Fibroblast of lung (primary cell): ENCODE measurements at regions not wholly inside any gene's neighbourhood (a gene's known extent, or its start where the extent isn't known, plus 50 kb on each side); places are given as distances from the start of the nearest gene placed in this dataset.

Experiments used
- DNase-seq, 2 donors: peaks; one replicate each; pipeline versions ENCODE4 v3.0.0 to v3.0.0-alpha.2; 2010; ENCODE audit warnings: low read depth in 2 of 2
- H2AFZ ChIP-seq: 2 replicates; pipeline ENCODE4 v1.5.1; 2012; ENCODE audit warnings: low read length, control low read depth, inconsistent platforms
- H3K27ac ChIP-seq: 2 replicates; pipeline ENCODE4 v1.5.1; 2011; ENCODE audit warnings: low read length, control low read depth; ENCODE audit not compliant: insufficient read depth
- H3K27me3 ChIP-seq: 2 replicates; pipeline ENCODE4 v1.5.1; 2011; ENCODE audit warnings: mild to moderate bottlenecking, low read length; ENCODE audit not compliant: control insufficient read depth, insufficient read depth
- H3K36me3 ChIP-seq: 2 replicates; pipeline ENCODE4 v1.5.1; 2011; ENCODE audit warnings: low read length; ENCODE audit not compliant: control insufficient read depth, insufficient read depth
- H3K4me1 ChIP-seq: 2 replicates; pipeline ENCODE4 v1.5.1; 2011; ENCODE audit warnings: low read length; ENCODE audit not compliant: control insufficient read depth, insufficient read depth; ENCODE audit errors: extremely low read depth
- H3K4me2 ChIP-seq: 2 replicates; pipeline ENCODE4 v1.5.1; 2011; ENCODE audit warnings: low read length, control low read depth; ENCODE audit not compliant: insufficient read depth; ENCODE audit errors: extremely low read depth
- H3K4me3 ChIP-seq, 4 experiments: fragments of 200-600 bp in 1 of 4; sonication (generic) in 1 of 4; replicated peaks in 1 of 4; 2 replicates each; pipeline ENCODE4 v1.5.1; 2011 to 2016; ENCODE audit warnings: low read length in 4 of 4, low read depth in 3 of 4, mild to moderate bottlenecking in 3 of 4, control low read depth in 2 of 4, inconsistent platforms in 1 of 4, mixed read lengths in 1 of 4; ENCODE audit not compliant: insufficient read depth in 1 of 4; ENCODE audit errors: control extremely low read depth in 1 of 4
- H3K79me2 ChIP-seq: 2 replicates; pipeline ENCODE4 v1.5.1; 2012; ENCODE audit warnings: mild to moderate bottlenecking, low read length, inconsistent platforms; ENCODE audit not compliant: control insufficient read depth, insufficient read depth
- H3K9ac ChIP-seq: 2 replicates; pipeline ENCODE4 v1.5.1; 2011; ENCODE audit warnings: mild to moderate bottlenecking, low read length, control low read depth; ENCODE audit not compliant: insufficient read depth
- H3K9me3 ChIP-seq: 2 replicates; pipeline ENCODE4 v1.5.1; 2012; ENCODE audit warnings: low read depth, low read length; ENCODE audit not compliant: control insufficient read depth, insufficient read depth
- H4K20me1 ChIP-seq: 2 replicates; pipeline ENCODE4 v1.5.1; 2011; ENCODE audit warnings: low read length; ENCODE audit not compliant: control insufficient read depth, insufficient read depth; ENCODE audit errors: extremely low read depth
- EZH2 ChIP-seq: IDR thresholded peaks from 2 replicates; pipeline ENCODE4 v1.5.1; 2012; ENCODE audit warnings: low read length, control low read depth, mild to moderate bottlenecking; ENCODE audit errors: missing control alignments
- TF ChIP-seq, protein P1 (sequence below), 2 donors: IDR thresholded peaks in 1 of 2; conservative IDR thresholded peaks in 1 of 2; 1 replicate in 1 of 2; 2 replicates in 1 of 2; pipeline ENCODE4 v1.5.1; 2011 to 2012; ENCODE audit warnings: low read length in 2 of 2, control low read depth in 1 of 2, inconsistent platforms in 1 of 2, low read depth in 1 of 2, mild to moderate bottlenecking in 1 of 2

DNA sequence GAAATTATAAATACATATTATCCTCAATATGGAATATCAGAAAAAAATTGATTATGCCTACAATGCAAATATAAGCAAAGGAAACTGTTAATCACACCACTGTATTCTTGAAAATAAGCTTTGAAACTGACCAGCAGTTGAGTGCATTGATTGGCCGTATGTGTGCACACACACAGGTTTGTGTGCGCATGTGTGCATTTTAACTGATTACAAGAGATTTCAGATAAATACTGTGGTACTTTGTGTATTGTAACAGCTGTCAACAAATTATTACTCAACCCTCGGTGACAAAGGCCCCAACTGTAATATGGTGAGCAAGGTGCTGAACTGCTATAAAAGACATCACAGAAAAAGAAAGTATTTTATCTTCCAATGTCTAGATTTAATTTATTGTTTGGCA is 1238.9 kb upstream of the ALCAM start:
- Histone ChIP-seq H3K9me3 (no peaks in the 10 kb centered on the region), H3K9ac (no peak overlapping the region), H3K79me2 (no peaks in the 10 kb centered on the region), H3K4me3 (no peak overlapping the region), H3K27ac (no peak overlapping the region), H4K20me1 (no peaks in the 10 kb centered on the region), H3K4me1 (no peaks in the 10 kb centered on the region), H3K4me2 (no peak overlapping the region), H3K36me3 (no peaks in the 10 kb centered on the region), H2AFZ (no peak overlapping the region), H3K27me3 (no peaks in the 10 kb centered on the region)
- no peak for DNase-seq
- TF ChIP-seq EZH2 = no peak
- TF ChIP-seq, protein P1, sequence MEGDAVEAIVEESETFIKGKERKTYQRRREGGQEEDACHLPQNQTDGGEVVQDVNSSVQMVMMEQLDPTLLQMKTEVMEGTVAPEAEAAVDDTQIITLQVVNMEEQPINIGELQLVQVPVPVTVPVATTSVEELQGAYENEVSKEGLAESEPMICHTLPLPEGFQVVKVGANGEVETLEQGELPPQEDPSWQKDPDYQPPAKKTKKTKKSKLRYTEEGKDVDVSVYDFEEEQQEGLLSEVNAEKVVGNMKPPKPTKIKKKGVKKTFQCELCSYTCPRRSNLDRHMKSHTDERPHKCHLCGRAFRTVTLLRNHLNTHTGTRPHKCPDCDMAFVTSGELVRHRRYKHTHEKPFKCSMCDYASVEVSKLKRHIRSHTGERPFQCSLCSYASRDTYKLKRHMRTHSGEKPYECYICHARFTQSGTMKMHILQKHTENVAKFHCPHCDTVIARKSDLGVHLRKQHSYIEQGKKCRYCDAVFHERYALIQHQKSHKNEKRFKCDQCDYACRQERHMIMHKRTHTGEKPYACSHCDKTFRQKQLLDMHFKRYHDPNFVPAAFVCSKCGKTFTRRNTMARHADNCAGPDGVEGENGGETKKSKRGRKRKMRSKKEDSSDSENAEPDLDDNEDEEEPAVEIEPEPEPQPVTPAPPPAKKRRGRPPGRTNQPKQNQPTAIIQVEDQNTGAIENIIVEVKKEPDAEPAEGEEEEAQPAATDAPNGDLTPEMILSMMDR (conservative IDR thresholded peaks at IDR 0.05 in 1 of 2, IDR thresholded peaks at IDR 0.05 in 1 of 2; ENCODE audit: low read depth in 1 of 2, low read length in 2 of 2) = no peak

GRCh38 chr3:104132566-104133403 is 1233.9 kb upstream of the ALCAM start:
- Histone ChIP-seq H3K27ac (no peak overlapping the region), H3K27me3 (no peaks in the 10 kb centered on the region), H3K9ac (no peak overlapping the region), H3K4me1 (no peaks in the 10 kb centered on the region), H3K79me2 (no peaks in the 10 kb centered on the region), H3K4me3 (no peak overlapping the region), H3K9me3 (no peaks in the 10 kb centered on the region), H3K4me2 (no peak overlapping the region), H3K36me3 (no peaks in the 10 kb centered on the region), H2AFZ (no peak overlapping the region), H4K20me1 (no peaks in the 10 kb centered on the region)
- DNase-seq = peak in 1 of 2 donors; percentile 24
- TF ChIP-seq, protein P1 (conservative IDR thresholded peaks at IDR 0.05 in 1 of 2, IDR thresholded peaks at IDR 0.05 in 1 of 2; ENCODE audit: low read depth in 1 of 2, low read length in 2 of 2) = no peak
- no peak for TF ChIP-seq EZH2

- no peak overlapping the region for H2AFZ ChIP-seq
- no peaks in the 10 kb centered on the region for H3K9me3 ChIP-seq
These were observed 1233.1 kb upstream of the ALCAM start for GRCh38 chr3:104133630-104134029.

More at GRCh38 chr3:104133630-104134029, 1233.1 kb upstream of the ALCAM start:
- H4K20me1 ChIP-seq = no peaks in the 10 kb centered on the region
- no peak for DNase-seq
- H3K27me3 ChIP-seq = no peaks in the 10 kb centered on the region
- no peaks in the 10 kb centered on the region for H3K79me2 ChIP-seq
- no peak overlapping the region for H3K27ac ChIP-seq
- no peak overlapping the region for H3K4me3 ChIP-seq
- H3K36me3 ChIP-seq = no peaks in the 10 kb centered on the region
- H3K9ac ChIP-seq = no peak overlapping the region
- TF ChIP-seq EZH2 = no peak
- TF ChIP-seq, protein P1 (conservative IDR thresholded peaks at IDR 0.05 in 1 of 2, IDR thresholded peaks at IDR 0.05 in 1 of 2; ENCODE audit: low read depth in 1 of 2, low read length in 2 of 2) = no peak
- H3K4me2 ChIP-seq = no peak overlapping the region
- no peaks in the 10 kb centered on the region for H3K4me1 ChIP-seq
